ENCODE measurements at regions not wholly inside any gene's neighbourhood (a gene's known extent, or its start where the extent isn't known, plus 50 kb on each side); places are given as distances from the start of the nearest gene placed in this dataset.
A peak's percentile ranks its signal among the peaks of the same experiment; 100 is the strongest.

DNA sequence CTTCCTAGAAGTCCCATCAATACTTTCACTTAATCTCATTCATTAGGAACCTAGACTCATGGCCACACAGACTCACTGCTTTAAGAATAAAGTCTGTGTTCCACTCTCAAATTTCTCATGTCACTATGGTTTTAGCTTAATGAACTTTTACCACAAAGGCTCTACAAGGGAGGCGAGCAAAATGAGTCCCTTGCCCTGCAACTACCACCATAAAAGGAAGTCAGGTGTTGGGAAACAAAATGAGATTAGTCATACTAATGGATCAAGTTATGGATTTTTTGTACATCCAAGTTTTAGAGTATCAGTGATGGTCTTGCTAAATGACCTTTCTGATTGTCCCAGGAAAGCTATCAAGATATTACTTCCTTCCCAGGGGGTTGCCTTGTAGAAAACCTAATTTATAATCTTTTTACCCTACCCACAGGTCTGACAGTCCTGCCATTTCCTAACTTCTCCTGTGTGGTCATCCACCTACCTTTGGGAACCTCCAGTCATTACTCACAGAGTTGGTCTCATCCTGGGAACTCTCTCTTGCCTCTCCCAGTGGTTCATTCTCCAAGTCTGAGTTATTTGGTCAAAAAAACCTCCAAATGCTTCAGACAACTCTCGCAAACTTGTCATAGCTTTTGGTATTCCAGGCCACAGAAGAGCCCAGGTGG, 51.8 kb upstream of the SLC16A1 start:
- TF ChIP-seq, protein P1, sequence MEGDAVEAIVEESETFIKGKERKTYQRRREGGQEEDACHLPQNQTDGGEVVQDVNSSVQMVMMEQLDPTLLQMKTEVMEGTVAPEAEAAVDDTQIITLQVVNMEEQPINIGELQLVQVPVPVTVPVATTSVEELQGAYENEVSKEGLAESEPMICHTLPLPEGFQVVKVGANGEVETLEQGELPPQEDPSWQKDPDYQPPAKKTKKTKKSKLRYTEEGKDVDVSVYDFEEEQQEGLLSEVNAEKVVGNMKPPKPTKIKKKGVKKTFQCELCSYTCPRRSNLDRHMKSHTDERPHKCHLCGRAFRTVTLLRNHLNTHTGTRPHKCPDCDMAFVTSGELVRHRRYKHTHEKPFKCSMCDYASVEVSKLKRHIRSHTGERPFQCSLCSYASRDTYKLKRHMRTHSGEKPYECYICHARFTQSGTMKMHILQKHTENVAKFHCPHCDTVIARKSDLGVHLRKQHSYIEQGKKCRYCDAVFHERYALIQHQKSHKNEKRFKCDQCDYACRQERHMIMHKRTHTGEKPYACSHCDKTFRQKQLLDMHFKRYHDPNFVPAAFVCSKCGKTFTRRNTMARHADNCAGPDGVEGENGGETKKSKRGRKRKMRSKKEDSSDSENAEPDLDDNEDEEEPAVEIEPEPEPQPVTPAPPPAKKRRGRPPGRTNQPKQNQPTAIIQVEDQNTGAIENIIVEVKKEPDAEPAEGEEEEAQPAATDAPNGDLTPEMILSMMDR (conservative IDR thresholded peaks at IDR 0.05): no peak
- H3K27ac ChIP-seq: no peak overlapping the region

DNA sequence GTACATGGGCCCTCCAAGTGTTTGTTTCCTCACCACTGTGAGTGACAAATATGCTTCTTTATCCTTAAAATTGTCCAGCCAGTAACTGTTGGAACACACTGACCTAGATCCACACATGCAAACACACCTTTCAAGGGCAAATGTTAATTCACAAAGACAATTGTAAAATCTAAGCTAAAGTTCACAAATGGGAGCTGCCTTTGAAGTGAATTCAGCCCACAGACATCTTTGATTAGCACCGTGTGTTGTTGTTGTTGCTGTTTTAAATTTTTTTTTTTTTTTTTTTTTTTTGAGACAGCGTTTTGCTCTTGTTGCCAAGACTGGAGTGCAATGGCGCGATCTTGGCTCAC, 52.3 kb upstream of the SLC16A1 start:
- H3K27ac ChIP-seq: no peak overlapping the region
- TF ChIP-seq, protein P1 (conservative IDR thresholded peaks at IDR 0.05): no peak

DNA sequence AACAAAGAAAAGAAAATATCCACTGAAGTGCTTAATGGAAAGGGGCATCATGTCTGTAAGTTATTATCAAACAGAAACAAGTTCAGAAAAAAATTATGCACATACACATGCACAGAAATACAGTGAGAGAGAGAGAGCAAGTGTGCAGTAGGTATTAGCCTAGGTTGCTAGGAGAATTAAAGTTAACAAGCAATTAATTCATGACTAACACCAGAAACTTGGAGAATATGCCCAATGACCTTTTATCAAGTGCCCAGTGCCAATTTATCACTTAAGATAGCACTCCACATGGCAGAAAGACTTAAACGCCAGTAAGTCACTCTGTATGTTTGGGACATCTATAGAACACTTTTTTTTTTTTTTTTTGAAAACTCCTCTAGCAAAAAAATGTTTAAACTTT, 56.2 kb upstream of the SLC16A1 start:
- TF ChIP-seq, protein P1 (conservative IDR thresholded peaks at IDR 0.05): no peak
- H3K27ac ChIP-seq: no peak overlapping the region

DNA sequence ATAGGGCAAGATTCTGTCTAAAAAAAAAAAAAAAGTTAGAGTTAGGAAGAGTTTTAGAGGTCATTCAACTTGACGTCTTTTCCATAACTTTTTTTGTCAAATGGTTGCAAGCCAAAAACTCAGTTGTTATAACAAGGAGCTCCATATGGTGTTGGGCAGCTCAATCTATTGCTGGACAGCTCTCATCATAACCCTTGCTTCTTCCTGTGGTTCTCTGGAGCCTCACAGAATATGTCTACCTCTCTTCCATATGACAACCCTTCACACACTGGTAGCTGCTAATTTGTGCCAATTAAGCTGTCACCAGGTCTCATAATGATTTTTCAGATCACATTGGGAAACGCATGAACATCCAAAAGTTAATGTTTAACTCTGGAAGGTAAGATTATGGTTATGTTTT, 57.8 kb upstream of the SLC16A1 start:
- no peak overlapping the region for H3K27ac ChIP-seq
- TF ChIP-seq, protein P1 (conservative IDR thresholded peaks at IDR 0.05): no peak

DNA sequence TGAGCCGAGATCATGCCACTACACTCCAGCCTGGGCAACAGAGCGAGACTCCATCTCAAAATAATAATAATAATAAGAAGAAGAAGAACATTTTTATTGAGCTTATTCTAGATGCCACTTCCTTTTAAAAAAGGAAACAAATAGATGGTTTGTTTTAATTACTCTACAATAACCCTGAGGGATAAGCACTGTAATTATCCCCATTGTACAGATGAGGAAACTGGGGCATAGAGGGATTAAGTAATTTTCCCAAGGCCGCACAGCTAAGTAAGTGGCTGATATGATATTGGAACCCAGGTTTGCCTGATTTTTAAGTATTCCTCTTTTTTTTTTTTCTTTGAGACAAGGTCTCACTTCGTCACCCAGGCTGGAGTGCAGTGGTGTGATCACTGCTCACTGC, 58.5 kb upstream of the LRIG2 start:
- no peak overlapping the region for H3K27ac ChIP-seq
- TF ChIP-seq, protein P1 (conservative IDR thresholded peaks at IDR 0.05): no peak

DNA sequence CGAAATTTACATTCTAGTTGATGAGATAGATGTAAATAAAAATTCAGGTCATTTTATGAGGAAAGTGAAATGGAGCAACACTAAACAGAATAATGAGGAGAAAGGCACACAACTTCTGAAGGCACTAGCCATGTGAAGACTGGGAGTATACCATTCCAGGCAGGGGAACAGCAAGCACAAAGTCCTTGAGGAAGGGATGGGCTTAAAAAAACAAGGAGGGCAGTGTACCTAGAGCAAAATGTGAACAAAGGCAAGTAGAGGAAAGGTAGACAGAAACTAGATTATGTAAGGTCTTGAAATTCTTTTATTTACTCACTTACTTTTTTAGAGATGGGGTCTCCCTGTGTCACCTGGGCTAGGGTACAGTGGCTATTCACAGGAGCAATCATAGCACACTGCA, 54.1 kb upstream of the LRIG2 start:
- H3K27ac ChIP-seq: no peak overlapping the region
- TF ChIP-seq, protein P1 (conservative IDR thresholded peaks at IDR 0.05): no peak

DNA sequence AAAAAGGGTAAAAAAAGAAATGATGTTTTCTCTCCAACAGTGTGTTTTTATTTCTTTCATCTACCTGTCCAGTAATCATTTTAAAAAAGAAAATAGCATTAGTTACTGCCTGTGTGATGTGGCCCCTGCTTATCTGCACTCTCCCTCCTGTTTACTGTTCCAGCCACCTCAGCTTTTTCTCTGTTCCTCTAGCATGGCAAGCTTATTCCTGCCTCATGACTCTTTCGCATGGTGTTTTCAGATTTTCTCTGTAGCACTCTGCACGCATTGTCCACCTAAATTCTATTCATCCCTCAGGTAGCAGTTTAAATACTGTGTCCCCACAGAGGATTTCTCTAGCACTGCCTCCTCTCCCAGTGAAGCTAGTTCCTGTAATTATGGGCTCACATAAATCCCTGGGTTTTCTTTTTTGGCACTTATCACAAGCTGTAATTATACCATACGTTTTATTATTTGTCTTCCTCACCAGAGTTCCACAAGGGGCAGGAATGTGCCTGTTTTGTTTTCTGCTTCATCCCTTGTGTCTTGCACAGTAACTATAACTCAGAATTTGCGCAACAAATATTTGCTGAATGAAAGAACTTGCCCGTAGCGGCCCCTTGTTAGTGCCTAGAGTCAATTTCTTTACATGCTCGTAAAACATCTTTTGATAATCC, 51.4 kb upstream of the LRIG2 start:
- peak overlapping the region; percentile 74 for H3K27ac ChIP-seq
- TF ChIP-seq, protein P1 (conservative IDR thresholded peaks at IDR 0.05): peak; percentile 34; the same call in 1 of the 2 replicates
